H1 (cell line): ENCODE measurements at regions not wholly inside any gene's neighbourhood (a gene's known extent, or its start where the extent isn't known, plus 50 kb on each side); places are given as distances from the start of the nearest gene placed in this dataset.

ENCODE experiments used
- CTCF ChIA-PET: fragments of 300-600 bp; sonication (Branson Sonifier 250); formaldehyde crosslinking; loops from one replicate; lab custom pipeline; 2021; ENCODE audit not compliant: partially characterized antibody; lab: Charles Lee
- POLR2A ChIA-PET: fragments of 300-600 bp; sonication (Branson Sonifier 250); formaldehyde crosslinking; loops from one replicate; lab custom pipeline; 2021; ENCODE audit warnings: inconsistent platforms; ENCODE audit not compliant: partially characterized antibody; lab: Charles Lee
- DNase-seq, 2 experiments: peaks; one replicate each; pipeline versions ENCODE4 v3.0.0 to v3.0.0-alpha.2; 2010 to 2022; ENCODE audit warnings: low spot score in 2 of 2, low read depth in 1 of 2, mixed read lengths in 1 of 2
- FAIRE-seq: peaks from 2 replicates; lab custom pipeline; 2011; peaks lifted over from hg19 to GRCh38; lab: Jason Lieb, UNC
- H2AFZ ChIP-seq: 2 replicates; pipeline ENCODE4 v1.8.1; 2012; ENCODE audit warnings: low read length, inconsistent platforms
- H2AK5ac ChIP-seq: 2 replicates; pipeline ENCODE4 v1.6.1; 2013; ENCODE audit warnings: low read depth, low read length
- H2BK120ac ChIP-seq: replicated peaks from 2 replicates; pipeline ENCODE3; 2013; ENCODE audit warnings: low read depth, low read length, inconsistent platforms
- H2BK12ac ChIP-seq: 2 replicates; pipeline ENCODE4 v1.6.1; 2013; ENCODE audit warnings: low read depth, low read length
- H2BK15ac ChIP-seq: 2 replicates; pipeline ENCODE4 v1.6.1; 2013; ENCODE audit warnings: low read length
- H2BK20ac ChIP-seq: 2 replicates; pipeline ENCODE4 v1.6.1; 2013; ENCODE audit warnings: low read length
- H2BK5ac ChIP-seq: 2 replicates; pipeline ENCODE4 v1.6.1; 2013; ENCODE audit warnings: low read depth, low read length
- H3K14ac ChIP-seq: 2 replicates; pipeline ENCODE4 v1.6.1; 2013; ENCODE audit warnings: inconsistent platforms; ENCODE audit not compliant: insufficient read length
- H3K18ac ChIP-seq: 2 replicates; pipeline ENCODE4 v1.6.1; 2013; ENCODE audit warnings: low read length; ENCODE audit errors: extremely low read depth
- H3K23ac ChIP-seq: 2 replicates; pipeline ENCODE4 v1.6.1; 2013; ENCODE audit warnings: inconsistent platforms; ENCODE audit not compliant: insufficient read length
- H3K23me2 ChIP-seq: 2 replicates; pipeline ENCODE4 v1.6.1; 2013; ENCODE audit warnings: low read depth, low read length
- H3K27ac ChIP-seq: 2 replicates; pipeline ENCODE4 v1.6.1; 2011; ENCODE audit warnings: low read depth, low read length, inconsistent platforms
- H3K27me3 ChIP-seq, 4 experiments: replicated peaks in 1 of 4; 1 replicate in 1 of 4; 2 replicates in 3 of 4; pipeline versions ENCODE4 v1.6.1 to v1.8.1; 2011 to 2013; ENCODE audit warnings: low read length in 3 of 4, mild to moderate bottlenecking in 3 of 4, inconsistent platforms in 2 of 4, mixed read lengths in 2 of 4, moderate library complexity in 1 of 4; ENCODE audit not compliant: control insufficient read depth in 3 of 4, insufficient read depth in 3 of 4; ENCODE audit errors: extremely low read depth in 1 of 4
- H3K36me3 ChIP-seq, 4 experiments: 2 replicates each; pipeline versions ENCODE4 v1.6.1 to v1.8.1; 2011 to 2013; ENCODE audit warnings: mild to moderate bottlenecking in 4 of 4, low read length in 3 of 4, moderate library complexity in 2 of 4, control low read depth in 1 of 4, inconsistent platforms in 1 of 4; ENCODE audit not compliant: insufficient read depth in 4 of 4, control insufficient read depth in 2 of 4
- H3K4ac ChIP-seq: replicated peaks from 2 replicates; pipeline ENCODE3; 2013; ENCODE audit warnings: low read length, low read depth, mixed read lengths, inconsistent platforms; ENCODE audit not compliant: insufficient read length
- H3K4me1 ChIP-seq, 4 experiments: replicated peaks in 1 of 4; 1 replicate in 1 of 4; 2 replicates in 3 of 4; pipeline versions ENCODE4 v1.6.1 to v1.8.1; 2011 to 2013; ENCODE audit warnings: low read length in 3 of 4, inconsistent platforms in 2 of 4, mixed read lengths in 1 of 4; ENCODE audit not compliant: insufficient read depth in 4 of 4, control insufficient read depth in 3 of 4
- H3K4me2 ChIP-seq, 2 experiments: 2 replicates each; pipeline versions ENCODE4 v1.6.1 to v1.8.1; 2011 to 2013; ENCODE audit warnings: low read depth in 2 of 2, low read length in 2 of 2, control low read depth in 1 of 2, inconsistent platforms in 1 of 2, mild to moderate bottlenecking in 1 of 2; ENCODE audit not compliant: insufficient read depth in 1 of 2
- H3K4me3 ChIP-seq, 4 experiments: fragments of 200-600, 300-600 bp in 1 of 4; sonication (generic), shearing (Covaris generic), sonication (Bioruptor Twin) in 1 of 4; 2 replicates each; pipeline versions ENCODE4 v1.5.1 to v1.8.1; 2011 to 2016; ENCODE audit warnings: low read length in 4 of 4, low read depth in 3 of 4, control low read depth in 2 of 4, inconsistent platforms in 2 of 4, mild to moderate bottlenecking in 2 of 4, mixed read lengths in 1 of 4, moderate library complexity in 1 of 4; ENCODE audit not compliant: insufficient read depth in 2 of 4; ENCODE audit errors: extremely low read depth in 1 of 4
- H3K56ac ChIP-seq: replicated peaks from 2 replicates; pipeline ENCODE3; 2013; ENCODE audit warnings: low read depth, mild to moderate bottlenecking, mixed read lengths, low read length, inconsistent platforms; ENCODE audit not compliant: insufficient read length
- H3K79me1 ChIP-seq: 2 replicates; pipeline ENCODE4 v1.6.1; 2013; ENCODE audit warnings: low read depth, low read length, control low read depth
- H3K79me2 ChIP-seq, 2 experiments: 2 replicates each; pipeline versions ENCODE4 v1.6.1 to v1.8.1; 2012 to 2013; ENCODE audit warnings: low read length in 2 of 2, mild to moderate bottlenecking in 2 of 2, inconsistent platforms in 1 of 2; ENCODE audit not compliant: insufficient read depth in 2 of 2, control insufficient read depth in 1 of 2
- H3K9ac ChIP-seq, 4 experiments: replicated peaks in 1 of 4; 1 replicate in 1 of 4; 2 replicates in 3 of 4; pipeline versions ENCODE4 v1.6.1 to v1.8.1; 2011 to 2013; ENCODE audit warnings: low read depth in 3 of 4, low read length in 3 of 4, control low read depth in 2 of 4, mild to moderate bottlenecking in 2 of 4, moderate library complexity in 2 of 4, inconsistent platforms in 1 of 4; ENCODE audit errors: extremely low read depth in 1 of 4
- H3K9me3 ChIP-seq, 2 experiments: 2 replicates each; pipeline versions ENCODE4 v1.6.1 to v1.8.1; 2012 to 2013; ENCODE audit warnings: mild to moderate bottlenecking in 2 of 2, moderate library complexity in 2 of 2, control low read depth in 1 of 2, inconsistent platforms in 1 of 2, low read depth in 1 of 2, low read length in 1 of 2, mixed read lengths in 1 of 2; ENCODE audit not compliant: insufficient read depth in 2 of 2
- H4K20me1 ChIP-seq, 2 experiments: replicated peaks in 1 of 2; 2 replicates each; pipeline versions ENCODE3 to v1.8.1; 2011 to 2013; ENCODE audit warnings: inconsistent platforms in 2 of 2, low read length in 2 of 2, mild to moderate bottlenecking in 1 of 2; ENCODE audit not compliant: insufficient read depth in 2 of 2, control insufficient read depth in 1 of 2
- H4K5ac ChIP-seq: 2 replicates; pipeline ENCODE4 v1.6.1; 2013; ENCODE audit warnings: low read length, low read depth, mixed read lengths, inconsistent platforms; ENCODE audit not compliant: insufficient read length
- H4K8ac ChIP-seq: 2 replicates; pipeline ENCODE4 v1.8.0; 2013; ENCODE audit warnings: mild to moderate bottlenecking, moderate library complexity, low read length, inconsistent platforms; ENCODE audit not compliant: insufficient read depth; ENCODE audit errors: extremely low read depth
- H4K91ac ChIP-seq: replicated peaks from 2 replicates; pipeline ENCODE3; 2013; ENCODE audit warnings: low read length, mixed read lengths, inconsistent platforms; ENCODE audit not compliant: insufficient read length
- EP300 ChIP-seq, 2 experiments: IDR thresholded peaks; 1 replicate in 1 of 2; 2 replicates in 1 of 2; pipeline ENCODE4 v1.6.1; 2011 to 2012; ENCODE audit warnings: low read depth in 2 of 2, low read length in 2 of 2, mild to moderate bottlenecking in 2 of 2, borderline replicate concordance in 1 of 2, inconsistent platforms in 1 of 2, moderate library complexity in 1 of 2
- SIX5 ChIP-seq: IDR thresholded peaks from 2 replicates; pipeline ENCODE4 v1.6.1; 2011; ENCODE audit warnings: mild to moderate bottlenecking, low read depth, low read length
- SP2 ChIP-seq: IDR thresholded peaks from 2 replicates; pipeline ENCODE4 v1.6.1; 2012; ENCODE audit warnings: mild to moderate bottlenecking, low read length, inconsistent platforms
- TEAD4 ChIP-seq: IDR thresholded peaks from 2 replicates; pipeline ENCODE4 v1.6.1; 2012; ENCODE audit warnings: low read depth, low read length, inconsistent platforms, mixed read lengths
- WGBS, 2 experiments: shearing (Covaris generic) in 1 of 2; methylation state at CpG; one replicate each; pipeline versions ENCODE4 v1.1.6 to v1.1.7; 2013 to 2015; ENCODE audit warnings: low lambda C conversion rate in 2 of 2, mixed read lengths in 2 of 2, inconsistent platforms in 1 of 2, low coverage in 1 of 2, missing lambda C conversion rate in 1 of 2; ENCODE audit not compliant: insufficient replicate concordance in 2 of 2, insufficient coverage in 1 of 2, insufficient read length in 1 of 2; ENCODE audit errors: extremely low coverage in 1 of 2, missing lambda C conversion rate in 1 of 2; 5-methylcytosine and 5-hydroxymethylcytosine counted together

GRCh38 chr13:85166891-85167290, 632.3 kb downstream of the SLITRK6 start:
- Histone ChIP-seq H2BK12ac (no peak overlapping the region), H3K4me2 (no peak overlapping the region), H2AK5ac (no peak overlapping the region), H2BK20ac (no peak overlapping the region), H2BK5ac (no peak overlapping the region), H3K23me2 (no peaks in the 10 kb centered on the region), H3K9ac (no peak overlapping the region), H3K18ac (no peak overlapping the region), H3K79me1 (no peaks in the 10 kb centered on the region), H3K36me3 (no peaks in the 10 kb centered on the region), H3K79me2 (no peaks in the 10 kb centered on the region), H3K4me3 (no peak overlapping the region), H3K9me3 (peaks cover 10 to 12% of the 10 kb centered on the region in 2 experiments), H3K4ac (no peak overlapping the region), H4K91ac (no peak overlapping the region), H2BK15ac (no peak overlapping the region), H3K4me1 (no peaks in the 10 kb centered on the region), H3K27ac (no peak overlapping the region), H4K20me1 (no peaks in the 10 kb centered on the region), H4K5ac (no peak overlapping the region), H3K56ac (no peak overlapping the region), H3K14ac (no peak overlapping the region), H3K27me3 (no peaks in the 10 kb centered on the region), H2AFZ (no peak overlapping the region), H2BK120ac (no peak overlapping the region), H3K23ac (no peak overlapping the region), H4K8ac (no peak overlapping the region)
- POLR2A ChIA-PET = no interaction called here
- no peak for FAIRE-seq
- CTCF ChIA-PET = no interaction called here
- WGBS, 2 experiments = 92% methylated on average over 1 of the region's 1 CpG; no CpG with 5 or more reads in 1 of the 2 experiments
- DNase-seq = no peak
- TF ChIP-seq SP2 (no peak), SIX5 (no peak), EP300 (IDR thresholded peaks at IDR 0.05; ENCODE audit: borderline replicate concordance in 1 of 2, low read depth in 2 of 2, low read length in 2 of 2) (no peak), TEAD4 (no peak)
